HEK293 (cell line): ENCODE measurements at regions not wholly inside any gene's neighbourhood (a gene's known extent, or its start where the extent isn't known, plus 50 kb on each side); places are given as distances from the start of the nearest gene placed in this dataset.

ENCODE experiments used
- CTCF ChIA-PET: fragments of 350-600 bp; formaldehyde crosslinking; extraction: SDS; loops from one replicate; lab custom pipeline; 2021; ENCODE audit warnings: antibody characterized with exemption; lab: Yijun Ruan, JAX
- POLR2A ChIA-PET: fragments of 300-600 bp; formaldehyde crosslinking; extraction: SDS; loops from one replicate; lab custom pipeline; 2020; ENCODE audit warnings: antibody characterized with exemption, inconsistent platforms; lab: Yijun Ruan, JAX
- H3K27ac ChIP-seq: fragments of 200-500 bp; sonication (Bioruptor generic); 2 replicates; pipeline ENCODE4 v1.5.1; 2014; ENCODE audit warnings: low read depth, low read length, control low read depth, inconsistent platforms; ENCODE audit errors: extremely low read depth
- H3K36me3 ChIP-seq, 2 experiments: fragments of 200-500 bp in 1 of 2; sonication (Bioruptor generic) in 1 of 2; 1 replicate in 1 of 2; 2 replicates in 1 of 2; pipeline ENCODE4 v1.5.1; 2014 to 2017; ENCODE audit warnings: inconsistent platforms in 2 of 2, low read length in 2 of 2; ENCODE audit not compliant: control insufficient read depth in 2 of 2, insufficient read depth in 1 of 2
- H3K4me1 ChIP-seq: fragments of 200-500 bp; sonication (Bioruptor generic); 2 replicates; pipeline ENCODE4 v1.5.1; 2014; ENCODE audit warnings: mild to moderate bottlenecking, low read length, inconsistent platforms; ENCODE audit not compliant: control insufficient read depth, insufficient read depth
- H3K4me3 ChIP-seq: 2 replicates; pipeline ENCODE4 v1.5.1; 2011; ENCODE audit warnings: low read depth, mild to moderate bottlenecking, control low read depth, low read length, moderate library complexity
- H3K9me3 ChIP-seq: fragments of 200-500 bp; sonication (Bioruptor generic); 2 replicates; pipeline ENCODE4 v1.5.1; 2014; ENCODE audit warnings: low read depth, low read length, inconsistent platforms; ENCODE audit not compliant: control insufficient read depth, insufficient read depth
- GLI2 ChIP-seq: fragments of 450-650 bp; formaldehyde crosslinking; IDR thresholded peaks from 2 replicates; pipeline ENCODE4; 2017; ENCODE audit warnings: missing biosample characterization, missing genetic modification characterization, low read depth, borderline replicate concordance
- KLF9 ChIP-seq: fragments of 450-650 bp; formaldehyde crosslinking; IDR thresholded peaks from 2 replicates; pipeline ENCODE4 v1.5.1; 2016; ENCODE audit warnings: missing biosample characterization, missing genetic modification characterization, low read depth
- MYNN ChIP-seq: fragments of 450-650 bp; formaldehyde crosslinking; IDR thresholded peaks from 2 replicates; pipeline ENCODE4 v1.5.1; 2016; ENCODE audit warnings: missing biosample characterization, missing genetic modification characterization, borderline replicate concordance
- TCF7L2 ChIP-seq: IDR thresholded peaks from 2 replicates; pipeline ENCODE4 v1.6.1; 2011; ENCODE audit warnings: low read depth, mild to moderate bottlenecking, inconsistent platforms, low read length, moderate library complexity, borderline replicate concordance
- ZNF112 ChIP-seq: fragments of 450-650 bp; formaldehyde crosslinking; IDR thresholded peaks from 2 replicates; pipeline ENCODE4 v1.5.0; 2017; ENCODE audit warnings: missing biosample characterization, missing genetic modification characterization
- ZNF202 ChIP-seq: fragments of 450-650 bp; formaldehyde crosslinking; IDR thresholded peaks from 2 replicates; pipeline ENCODE4 v1.5.1; 2016; ENCODE audit warnings: missing biosample characterization, missing genetic modification characterization, borderline replicate concordance
- ZNF335 ChIP-seq: fragments of 450-650 bp; formaldehyde crosslinking; conservative IDR thresholded peaks from 2 replicates; pipeline ENCODE4 v1.5.1; 2016; ENCODE audit warnings: missing biosample characterization, missing genetic modification characterization
- ZNF366 ChIP-seq: fragments of 450-650 bp; formaldehyde crosslinking; conservative IDR thresholded peaks from 2 replicates; pipeline ENCODE4 v1.5.1; 2016; ENCODE audit warnings: missing biosample characterization, missing genetic modification characterization
- ZNF416 ChIP-seq: fragments of 450-650 bp; formaldehyde crosslinking; IDR thresholded peaks from 2 replicates; pipeline ENCODE4 v1.5.1; 2016; ENCODE audit warnings: missing biosample characterization, missing genetic modification characterization
- ZNF48 ChIP-seq: fragments of 450-650 bp; formaldehyde crosslinking; IDR thresholded peaks from 2 replicates; pipeline ENCODE4 v1.5.1; 2016; ENCODE audit warnings: missing biosample characterization, missing genetic modification characterization
- TF ChIP-seq, protein P1 (sequence below): fragments of 450-650 bp; formaldehyde crosslinking; IDR thresholded peaks from 2 replicates; pipeline ENCODE4 v1.5.1; 2017; ENCODE audit warnings: missing biosample characterization, missing genetic modification characterization
- TF ChIP-seq, protein P2 (sequence below): fragments of 450-650 bp; formaldehyde crosslinking; IDR thresholded peaks from 2 replicates; pipeline ENCODE4 v1.5.1; 2016; ENCODE audit warnings: missing biosample characterization, missing genetic modification characterization
- TF ChIP-seq, protein P3 (sequence below): fragments of 450-650 bp; formaldehyde crosslinking; IDR thresholded peaks from 2 replicates; pipeline ENCODE4 v1.5.1; 2016; ENCODE audit warnings: missing biosample characterization, missing genetic modification characterization
- TF ChIP-seq, protein P4 (sequence below): fragments of 450-650 bp; formaldehyde crosslinking; optimal IDR thresholded peaks from 2 replicates; pipeline ENCODE3; 2016; ENCODE audit warnings: missing biosample characterization, mild to moderate bottlenecking, missing genetic modification characterization
- TF ChIP-seq, protein P5 (sequence below): fragments of 450-650 bp; formaldehyde crosslinking; IDR thresholded peaks from 2 replicates; pipeline ENCODE4 v1.5.1; 2016; ENCODE audit warnings: missing biosample characterization, missing genetic modification characterization

DNA sequence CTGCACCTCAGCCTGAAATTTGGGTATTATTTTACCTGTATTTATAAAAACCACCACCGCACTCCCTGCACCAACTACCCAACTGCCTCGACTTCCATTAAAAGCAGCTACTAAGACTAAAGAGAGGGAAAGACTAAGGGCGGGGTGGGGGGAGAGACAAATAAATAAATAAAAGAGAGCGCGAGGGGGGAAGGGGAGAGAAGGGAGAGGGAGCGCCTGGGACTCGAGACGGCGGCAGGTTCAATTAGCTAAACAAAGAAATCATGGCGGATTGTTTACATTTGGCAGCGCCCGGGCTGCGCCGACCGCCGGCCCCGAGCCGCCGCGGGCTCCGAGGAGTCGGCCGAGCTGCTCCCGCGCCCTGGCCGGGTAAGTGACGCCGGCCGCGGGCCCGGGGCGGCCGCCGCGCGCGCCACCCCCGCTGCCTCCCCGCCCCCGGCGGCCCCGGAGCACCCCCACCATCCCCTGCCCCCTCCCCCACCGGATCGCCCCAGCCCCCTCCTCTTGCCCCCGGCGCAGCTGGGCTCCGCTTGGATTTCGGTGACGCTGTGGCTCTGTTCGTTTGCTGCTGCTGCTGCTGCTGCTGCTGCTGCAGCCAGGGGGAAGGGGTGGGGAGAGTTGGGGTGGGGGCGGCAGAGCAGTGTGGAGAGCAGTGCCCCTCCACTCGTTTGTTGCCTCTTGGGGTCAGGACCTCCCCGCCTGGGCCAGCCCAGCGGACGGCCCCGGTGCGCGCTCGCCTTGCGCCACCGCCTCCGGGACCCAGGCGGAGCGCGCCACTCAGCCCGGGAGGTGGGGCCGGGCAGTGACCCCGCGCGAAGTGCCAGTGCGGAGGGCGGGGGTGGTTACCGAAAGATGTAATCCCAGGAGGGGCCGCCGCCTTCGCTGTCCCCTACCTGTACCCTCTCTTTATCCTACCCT, 187.2 kb upstream of the FANCL start:
- Histone ChIP-seq H3K36me3 (no peaks in the 10 kb centered on the region), H3K4me3 (peak overlapping the region; percentile 45), H3K27ac (peak overlapping the region; percentile 59; the same call in 1 of the 2 replicates), H3K4me1 (peaks cover 3% of the 10 kb centered on the region; the same call in 1 of the 2 replicates), H3K9me3 (no peaks in the 10 kb centered on the region)
- POLR2A ChIA-PET, result interaction anchor here (0.5 to 0.8 kb wide), 4 partner anchors 20 to 1181 kb away, joined by 3 to 5 read pairs (median 4); no protein-coding TSS in a partner anchor
- TF ChIP-seq ZNF112 (tag by site-specific recombination) (no peak), ZNF48 (tag by site-specific recombination) (no peak), ZNF335 (tag by site-specific recombination) (peak; percentile 54; the same call in 1 of the 2 replicates), ZNF416 (tag by site-specific recombination) (no peak), KLF9 (tag by site-specific recombination) (0 out of 2 replicates have a peak, but pooled peaks have one; percentile 16), MYNN (tag by site-specific recombination) (no peak), ZNF366 (tag by site-specific recombination) (0 out of 2 replicates have a peak, but pooled peaks have one; percentile 0), TCF7L2 (peak; percentile 40; the same call in 1 of the 2 replicates), ZNF202 (no peak), GLI2 (tag by site-specific recombination) (no peak)
- TF ChIP-seq, protein P1, sequence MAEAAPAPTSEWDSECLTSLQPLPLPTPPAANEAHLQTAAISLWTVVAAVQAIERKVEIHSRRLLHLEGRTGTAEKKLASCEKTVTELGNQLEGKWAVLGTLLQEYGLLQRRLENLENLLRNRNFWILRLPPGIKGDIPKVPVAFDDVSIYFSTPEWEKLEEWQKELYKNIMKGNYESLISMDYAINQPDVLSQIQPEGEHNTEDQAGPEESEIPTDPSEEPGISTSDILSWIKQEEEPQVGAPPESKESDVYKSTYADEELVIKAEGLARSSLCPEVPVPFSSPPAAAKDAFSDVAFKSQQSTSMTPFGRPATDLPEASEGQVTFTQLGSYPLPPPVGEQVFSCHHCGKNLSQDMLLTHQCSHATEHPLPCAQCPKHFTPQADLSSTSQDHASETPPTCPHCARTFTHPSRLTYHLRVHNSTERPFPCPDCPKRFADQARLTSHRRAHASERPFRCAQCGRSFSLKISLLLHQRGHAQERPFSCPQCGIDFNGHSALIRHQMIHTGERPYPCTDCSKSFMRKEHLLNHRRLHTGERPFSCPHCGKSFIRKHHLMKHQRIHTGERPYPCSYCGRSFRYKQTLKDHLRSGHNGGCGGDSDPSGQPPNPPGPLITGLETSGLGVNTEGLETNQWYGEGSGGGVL, result peak; percentile 88
- TF ChIP-seq, protein P2, sequence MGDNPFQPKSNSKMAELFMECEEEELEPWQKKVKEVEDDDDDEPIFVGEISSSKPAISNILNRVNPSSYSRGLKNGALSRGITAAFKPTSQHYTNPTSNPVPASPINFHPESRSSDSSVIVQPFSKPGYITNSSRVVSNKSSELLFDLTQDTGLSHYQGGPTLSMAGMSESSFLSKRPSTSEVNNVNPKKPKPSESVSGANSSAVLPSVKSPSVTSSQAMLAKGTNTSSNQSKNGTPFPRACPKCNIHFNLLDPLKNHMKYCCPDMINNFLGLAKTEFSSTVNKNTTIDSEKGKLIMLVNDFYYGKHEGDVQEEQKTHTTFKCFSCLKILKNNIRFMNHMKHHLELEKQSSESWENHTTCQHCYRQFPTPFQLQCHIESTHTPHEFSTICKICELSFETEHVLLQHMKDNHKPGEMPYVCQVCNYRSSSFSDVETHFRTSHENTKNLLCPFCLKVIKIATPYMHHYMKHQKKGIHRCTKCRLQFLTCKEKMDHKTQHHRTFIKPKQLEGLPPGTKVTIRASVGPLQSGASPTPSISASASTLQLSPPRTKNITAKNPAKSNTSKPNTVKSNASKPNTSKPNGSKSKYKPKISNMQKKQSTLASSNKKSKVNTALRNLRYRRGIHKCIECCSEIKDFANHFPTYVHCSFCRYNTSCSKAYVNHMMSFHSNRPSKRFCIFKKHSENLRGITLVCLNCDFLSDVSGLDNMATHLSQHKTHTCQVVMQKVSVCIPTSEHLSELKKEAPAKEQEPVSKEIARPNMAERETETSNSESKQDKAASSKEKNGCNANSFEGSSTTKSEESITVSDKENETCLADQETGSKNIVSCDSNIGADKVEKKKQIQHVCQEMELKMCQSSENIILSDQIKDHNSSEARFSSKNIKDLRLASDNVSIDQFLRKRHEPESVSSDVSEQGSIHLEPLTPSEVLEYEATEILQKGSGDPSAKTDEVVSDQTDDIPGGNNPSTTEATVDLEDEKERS (tag by site-specific recombination), result no peak
- TF ChIP-seq, protein P3, sequence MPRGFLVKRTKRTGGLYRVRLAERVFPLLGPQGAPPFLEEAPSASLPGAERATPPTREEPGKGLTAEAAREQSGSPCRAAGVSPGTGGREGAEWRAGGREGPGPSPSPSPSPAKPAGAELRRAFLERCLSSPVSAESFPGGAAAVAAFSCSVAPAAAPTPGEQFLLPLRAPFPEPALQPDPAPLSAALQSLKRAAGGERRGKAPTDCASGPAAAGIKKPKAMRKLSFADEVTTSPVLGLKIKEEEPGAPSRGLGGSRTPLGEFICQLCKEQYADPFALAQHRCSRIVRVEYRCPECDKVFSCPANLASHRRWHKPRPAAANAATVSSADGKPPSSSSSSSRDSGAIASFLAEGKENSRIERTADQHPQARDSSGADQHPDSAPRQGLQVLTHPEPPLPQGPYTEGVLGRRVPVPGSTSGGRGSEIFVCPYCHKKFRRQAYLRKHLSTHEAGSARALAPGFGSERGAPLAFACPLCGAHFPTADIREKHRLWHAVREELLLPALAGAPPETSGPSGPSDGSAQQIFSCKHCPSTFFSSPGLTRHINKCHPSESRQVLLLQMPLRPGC (tag by site-specific recombination), result no peak
- TF ChIP-seq, protein P4, sequence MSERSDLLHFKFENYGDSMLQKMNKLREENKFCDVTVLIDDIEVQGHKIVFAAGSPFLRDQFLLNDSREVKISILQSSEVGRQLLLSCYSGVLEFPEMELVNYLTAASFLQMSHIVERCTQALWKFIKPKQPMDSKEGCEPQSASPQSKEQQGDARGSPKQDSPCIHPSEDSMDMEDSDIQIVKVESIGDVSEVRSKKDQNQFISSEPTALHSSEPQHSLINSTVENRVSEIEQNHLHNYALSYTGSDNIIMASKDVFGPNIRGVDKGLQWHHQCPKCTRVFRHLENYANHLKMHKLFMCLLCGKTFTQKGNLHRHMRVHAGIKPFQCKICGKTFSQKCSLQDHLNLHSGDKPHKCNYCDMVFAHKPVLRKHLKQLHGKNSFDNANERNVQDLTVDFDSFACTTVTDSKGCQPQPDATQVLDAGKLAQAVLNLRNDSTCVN, result peak; percentile 22
- TF ChIP-seq, protein P5, sequence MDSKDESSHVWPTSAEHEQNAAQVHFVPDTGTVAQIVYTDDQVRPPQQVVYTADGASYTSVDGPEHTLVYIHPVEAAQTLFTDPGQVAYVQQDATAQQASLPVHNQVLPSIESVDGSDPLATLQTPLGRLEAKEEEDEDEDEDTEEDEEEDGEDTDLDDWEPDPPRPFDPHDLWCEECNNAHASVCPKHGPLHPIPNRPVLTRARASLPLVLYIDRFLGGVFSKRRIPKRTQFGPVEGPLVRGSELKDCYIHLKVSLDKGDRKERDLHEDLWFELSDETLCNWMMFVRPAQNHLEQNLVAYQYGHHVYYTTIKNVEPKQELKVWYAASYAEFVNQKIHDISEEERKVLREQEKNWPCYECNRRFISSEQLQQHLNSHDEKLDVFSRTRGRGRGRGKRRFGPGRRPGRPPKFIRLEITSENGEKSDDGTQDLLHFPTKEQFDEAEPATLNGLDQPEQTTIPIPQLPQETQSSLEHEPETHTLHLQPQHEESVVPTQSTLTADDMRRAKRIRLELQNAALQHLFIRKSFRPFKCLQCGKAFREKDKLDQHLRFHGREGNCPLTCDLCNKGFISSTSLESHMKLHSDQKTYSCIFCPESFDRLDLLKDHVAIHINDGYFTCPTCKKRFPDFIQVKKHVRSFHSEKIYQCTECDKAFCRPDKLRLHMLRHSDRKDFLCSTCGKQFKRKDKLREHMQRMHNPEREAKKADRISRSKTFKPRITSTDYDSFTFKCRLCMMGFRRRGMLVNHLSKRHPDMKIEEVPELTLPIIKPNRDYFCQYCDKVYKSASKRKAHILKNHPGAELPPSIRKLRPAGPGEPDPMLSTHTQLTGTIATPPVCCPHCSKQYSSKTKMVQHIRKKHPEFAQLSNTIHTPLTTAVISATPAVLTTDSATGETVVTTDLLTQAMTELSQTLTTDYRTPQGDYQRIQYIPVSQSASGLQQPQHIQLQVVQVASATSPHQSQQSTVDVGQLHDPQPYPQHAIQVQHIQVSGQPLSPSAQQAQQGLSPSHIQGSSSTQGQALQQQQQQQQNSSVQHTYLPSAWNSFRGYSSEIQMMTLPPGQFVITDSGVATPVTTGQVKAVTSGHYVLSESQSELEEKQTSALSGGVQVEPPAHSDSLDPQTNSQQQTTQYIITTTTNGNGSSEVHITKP (tag by site-specific recombination), result peak; percentile 42; the same call in 1 of the 2 replicates
- CTCF ChIA-PET, result no interaction called here
